HG02798 (cell line): ENCODE measurements at regions not wholly inside any gene's neighbourhood (a gene's known extent, or its start where the extent isn't known, plus 50 kb on each side); places are given as distances from the start of the nearest gene placed in this dataset.

Experiments used
- ATAC-seq: cut with Tn5 transposase; IDR thresholded peaks from one replicate; pipeline ENCODE4 v1.9.1; 2021; ENCODE audit warnings: mild to moderate bottlenecking; ENCODE audit not compliant: unreplicated experiment, poor library complexity

- ATAC-seq = peak; percentile 89
Observed at GRCh38 chr14:39957987-39958386, 525.8 kb upstream of the FBXO33 start.

DNA sequence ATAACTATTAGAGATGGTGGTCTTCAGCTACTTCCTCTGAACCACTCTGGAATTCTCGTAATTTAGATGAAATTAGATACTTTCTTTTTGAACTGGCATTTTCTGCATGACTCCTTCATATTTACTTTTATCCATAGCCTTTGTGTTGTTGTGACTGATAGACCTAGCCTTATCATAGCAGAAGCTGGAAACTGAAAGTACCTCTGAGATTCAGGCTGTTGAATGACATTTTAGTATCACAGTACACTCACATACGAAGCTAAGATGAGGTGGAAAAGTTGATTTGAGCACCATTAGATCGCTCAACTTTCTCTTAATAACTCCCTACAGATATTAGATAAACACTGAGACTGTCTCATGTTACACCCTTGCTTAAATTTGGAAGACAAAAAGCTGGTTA is 525.1 kb upstream of the FBXO33 start:
- peak; percentile 73 for ATAC-seq

- no peak for ATAC-seq
Observed at GRCh38 chr14:39956372-39956771, 524.1 kb upstream of the FBXO33 start.

DNA sequence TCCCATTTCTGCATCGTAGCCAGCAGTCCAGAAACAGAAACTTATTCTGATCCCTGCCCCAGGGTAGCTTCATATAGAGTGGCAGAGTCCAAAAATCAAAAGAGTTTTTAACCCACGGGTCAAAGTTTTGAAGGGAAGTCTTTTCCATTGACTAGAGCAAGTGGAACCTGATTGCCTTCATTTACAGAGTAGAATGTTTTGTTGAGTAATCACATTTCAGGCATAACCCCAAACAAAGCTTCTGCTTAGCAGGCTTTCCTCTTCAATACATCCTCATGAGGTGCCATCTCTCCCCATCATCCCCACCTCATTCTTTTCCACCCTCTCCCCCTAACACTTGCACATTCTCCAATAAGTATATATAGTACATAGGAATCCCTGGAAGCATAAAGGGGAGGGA is 516.0 kb upstream of the FBXO33 start:
- ATAC-seq = no peak

- no peak for ATAC-seq
Observed at GRCh38 chr14:39946807-39947206, 514.6 kb upstream of the FBXO33 start.

GRCh38 chr14:39939023-39939422 is 506.8 kb upstream of the FBXO33 start:
- ATAC-seq = no peak

DNA sequence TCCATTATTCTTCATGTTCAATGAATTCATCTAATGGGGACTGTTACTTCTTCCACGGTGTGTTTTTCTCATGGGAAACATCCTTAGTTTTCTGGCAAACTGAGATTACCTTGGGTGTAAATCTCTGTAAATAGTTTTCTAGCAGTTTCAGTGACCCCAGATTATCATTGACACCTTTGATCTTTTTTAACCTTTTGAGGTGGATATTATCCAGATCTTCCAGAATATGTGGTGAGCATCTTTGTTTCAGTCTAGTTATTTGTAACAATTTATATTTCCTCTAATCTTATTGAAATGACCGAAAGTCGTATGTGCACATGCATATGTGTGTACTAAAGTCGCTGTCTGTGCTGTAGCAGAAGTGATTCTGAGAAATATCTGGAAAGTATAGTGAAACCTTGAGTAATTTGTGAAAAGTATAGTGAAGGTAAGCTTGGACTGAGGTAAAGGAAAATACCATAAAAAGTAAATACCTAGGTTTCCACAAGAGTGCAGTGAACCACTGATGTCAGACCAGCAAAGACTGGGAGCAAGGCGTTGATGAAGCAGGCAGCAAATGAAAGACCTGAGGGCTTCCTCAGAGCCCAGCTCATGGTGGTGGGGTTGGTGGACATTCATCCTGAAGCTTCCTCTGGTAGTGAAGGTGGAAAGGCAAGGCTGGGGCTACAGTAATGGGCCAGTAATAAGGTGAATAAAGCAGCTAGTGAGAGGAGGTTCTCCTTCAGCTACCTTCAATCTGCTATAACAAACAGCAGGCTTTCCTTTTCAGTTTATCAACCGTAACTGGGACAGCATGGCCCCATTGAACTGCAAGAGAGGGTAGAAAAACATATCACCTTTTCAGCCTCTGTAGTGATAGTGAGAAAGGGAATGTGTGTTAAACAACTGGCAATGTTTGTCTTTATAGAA is 480.2 kb upstream of the FBXO33 start:
- peak; percentile 84 for ATAC-seq

DNA sequence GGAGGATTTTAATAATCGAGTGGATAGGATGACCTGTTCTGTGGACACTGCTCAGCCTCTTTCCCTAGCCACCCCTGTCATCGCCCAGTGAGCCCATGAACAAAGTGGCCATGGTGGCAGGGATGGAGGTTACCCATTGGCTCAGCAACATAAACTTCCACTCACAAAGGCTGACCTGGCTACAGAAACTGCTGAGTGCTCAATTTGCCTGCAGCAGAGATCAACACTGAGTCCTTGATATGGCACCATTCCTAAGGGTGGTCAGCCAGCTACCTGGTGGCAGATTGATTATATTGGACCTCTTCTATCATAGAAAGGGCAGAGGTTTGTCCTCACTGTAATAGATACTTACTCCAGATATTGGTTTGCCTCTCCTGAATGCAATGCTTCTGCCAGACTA is 465.4 kb upstream of the FBXO33 start:
- no peak for ATAC-seq

GRCh38 chr14:39890026-39890425 is 457.8 kb upstream of the FBXO33 start:
- no peak for ATAC-seq

- no peak for ATAC-seq
Observed at GRCh38 chr14:39884091-39884490, 451.9 kb upstream of the FBXO33 start.

GRCh38 chr14:39880965-39881364 is 448.7 kb upstream of the FBXO33 start:
- no peak for ATAC-seq

DNA sequence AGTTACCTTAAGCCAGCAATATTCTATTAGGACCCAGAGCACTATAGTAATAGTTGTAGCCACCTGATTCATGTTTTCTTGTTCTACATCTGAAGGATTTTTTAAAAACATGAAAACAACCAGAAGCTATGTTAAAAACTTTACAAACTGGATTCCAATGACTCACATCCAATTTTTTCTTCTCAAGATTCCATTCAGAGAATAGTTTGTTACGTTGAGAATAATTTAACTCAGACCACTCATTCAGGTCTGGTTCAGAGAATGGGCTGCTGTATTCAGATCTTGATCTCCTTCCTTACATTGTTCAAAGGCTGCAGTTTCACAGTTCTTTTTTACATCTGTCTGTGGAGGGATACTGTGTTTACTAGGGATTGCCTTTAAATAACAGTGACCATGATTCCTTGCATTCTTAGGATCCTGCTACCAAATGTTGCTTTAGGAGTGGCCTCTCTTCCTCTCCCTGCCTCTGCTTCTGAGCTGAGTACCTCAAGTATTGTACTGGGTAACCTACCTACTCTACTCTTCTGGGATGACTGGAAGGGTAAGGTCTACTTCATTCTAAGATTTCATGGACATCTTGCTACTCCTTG is 448.0 kb upstream of the FBXO33 start:
- no peak for ATAC-seq

- no peak for ATAC-seq
Observed at GRCh38 chr14:39877577-39878190, 445.5 kb upstream of the FBXO33 start.

GRCh38 chr14:39876916-39877315 is 444.7 kb upstream of the FBXO33 start:
- ATAC-seq = peak; percentile 38

DNA sequence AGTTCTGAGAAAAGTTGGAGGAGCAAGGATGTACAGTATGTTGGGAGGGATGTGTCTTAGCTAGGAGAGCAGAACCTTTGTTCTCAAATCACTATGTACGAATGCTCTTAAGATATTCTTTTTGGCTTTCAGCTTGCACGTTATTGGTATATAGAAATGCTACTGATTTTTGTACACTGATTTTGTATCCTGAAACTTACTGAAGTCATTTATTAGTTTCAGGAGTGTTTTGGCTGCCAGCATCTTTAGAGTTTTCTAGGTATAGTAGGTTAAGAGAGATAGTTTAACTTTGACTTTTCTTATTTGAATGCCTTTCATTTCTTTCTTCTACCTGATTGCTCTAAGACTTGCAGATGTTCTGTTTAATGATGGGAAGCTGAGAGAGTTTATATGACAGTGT is 442.8 kb upstream of the FBXO33 start:
- ATAC-seq = peak; percentile 48

DNA sequence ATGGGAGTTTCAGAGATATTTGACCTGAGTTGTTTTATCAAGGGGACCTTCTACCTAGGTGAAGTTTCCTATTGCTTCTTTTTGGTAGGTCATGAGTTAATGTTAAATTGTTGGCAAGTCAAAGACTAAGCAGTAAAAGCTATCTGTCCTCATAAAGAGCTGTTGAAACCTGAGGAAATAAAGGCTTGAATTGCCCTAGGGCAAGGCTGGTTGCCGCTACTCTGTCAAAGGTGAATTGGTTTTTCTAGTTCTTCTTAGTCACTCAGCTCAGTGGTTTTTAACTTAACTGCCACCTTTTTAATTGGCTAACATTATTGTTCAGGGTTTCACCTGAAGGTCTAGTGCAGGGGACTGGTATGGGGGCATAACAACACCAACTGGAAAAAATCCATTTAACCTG is 441.6 kb upstream of the FBXO33 start:
- no peak for ATAC-seq

- ATAC-seq = no peak
Observed at GRCh38 chr14:39868949-39869348, 436.7 kb upstream of the FBXO33 start.

- no peak for ATAC-seq
Observed at GRCh38 chr14:39868251-39868650, 436.0 kb upstream of the FBXO33 start.

DNA sequence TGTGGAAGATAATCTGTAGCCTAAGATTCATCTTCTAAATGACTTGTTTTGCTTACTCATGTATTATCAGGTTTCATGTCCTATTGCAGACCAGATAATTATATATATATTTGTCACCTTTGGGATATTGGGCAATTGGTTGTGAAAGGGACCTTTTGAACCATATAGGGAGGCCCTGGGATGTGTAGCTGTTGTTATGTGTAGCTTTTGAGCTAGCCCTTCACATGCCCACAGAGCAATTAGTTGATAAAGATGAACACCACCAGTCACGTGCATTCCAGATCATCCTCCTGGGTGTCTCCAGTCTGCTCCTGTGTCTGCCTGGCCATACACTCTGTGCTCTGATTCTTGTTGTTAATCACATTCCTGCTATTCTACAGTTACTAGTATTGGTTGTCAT is 431.2 kb upstream of the FBXO33 start:
- ATAC-seq = no peak

DNA sequence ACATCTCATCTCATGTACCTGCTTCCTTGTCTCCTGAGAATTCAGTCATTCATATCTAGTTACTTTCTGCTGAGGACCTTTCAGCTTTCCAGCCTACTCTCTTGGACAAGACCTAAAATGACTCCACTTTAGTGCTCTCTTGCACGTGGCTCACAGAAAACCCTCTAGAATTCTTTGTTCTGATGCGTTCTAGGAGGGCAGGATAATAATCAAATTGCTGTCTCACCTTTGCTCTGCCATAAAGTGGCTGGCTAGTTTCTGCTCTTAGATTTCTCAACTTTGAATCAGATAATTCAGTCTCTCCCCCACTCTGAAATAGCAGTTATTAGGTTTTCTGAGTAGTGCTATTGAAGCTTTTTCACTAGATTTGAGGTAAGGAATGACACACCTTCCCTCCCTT is 429.5 kb upstream of the FBXO33 start:
- ATAC-seq = no peak

DNA sequence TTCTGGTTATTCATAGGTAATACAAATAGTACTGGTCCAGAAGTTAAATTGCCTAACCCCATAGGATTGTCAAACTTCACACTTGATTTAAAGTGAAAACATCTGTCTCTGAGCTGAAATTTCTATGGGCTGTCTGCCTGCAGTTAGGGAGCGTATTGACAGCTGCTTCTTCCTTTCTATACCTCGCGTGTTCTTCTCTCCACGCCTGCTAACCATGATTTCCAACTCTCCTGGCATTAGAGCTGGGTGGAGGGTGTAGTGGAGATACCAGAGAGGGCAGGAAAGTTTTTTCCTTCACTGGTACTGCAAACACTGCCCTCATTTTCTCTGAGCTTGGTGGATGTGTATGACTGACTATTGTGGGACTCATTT is 429.0 kb upstream of the FBXO33 start:
- no peak for ATAC-seq
